HL-60 (cell line): ENCODE measurements at regions not wholly inside any gene's neighbourhood (a gene's known extent, or its start where the extent isn't known, plus 50 kb on each side); places are given as distances from the start of the nearest gene placed in this dataset.

Experiments
- POLR2AphosphoS5 ChIP-seq: IDR thresholded peaks from 2 replicates; pipeline ENCODE4 v1.6.1; 2012; ENCODE audit warnings: low read depth
- TF ChIP-seq, protein P1 (sequence below): IDR thresholded peaks from one replicate; pipeline ENCODE4 v1.5.1; 2011; ENCODE audit warnings: low read length, control low read depth, inconsistent platforms; ENCODE audit not compliant: insufficient read depth
- TF ChIP-seq, protein P2 (sequence below): IDR thresholded peaks from 2 replicates; pipeline ENCODE4 v1.6.1; 2012; ENCODE audit warnings: low read depth; ENCODE audit not compliant: insufficient replicate concordance

DNA sequence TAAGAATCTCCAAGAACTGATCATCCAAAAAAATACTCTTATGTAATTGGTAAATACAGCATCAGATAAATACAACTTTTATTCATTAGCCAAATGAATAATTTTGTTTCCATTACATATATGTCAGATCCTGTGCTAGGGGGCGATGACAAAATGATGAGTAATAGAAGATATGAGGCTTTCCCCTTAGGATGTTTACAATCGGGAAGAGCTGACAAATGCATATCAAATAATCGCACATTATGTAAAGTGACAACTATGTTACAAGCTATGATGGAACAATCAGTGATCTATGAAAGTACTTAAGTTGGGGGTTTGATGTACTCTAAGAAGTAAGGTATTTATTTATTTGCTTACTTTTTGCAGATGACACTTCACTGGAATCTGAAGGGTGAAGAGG lies 465.6 kb upstream of the VSTM2A start:
- TF ChIP-seq POLR2AphosphoS5: no peak
- TF ChIP-seq, protein P1, sequence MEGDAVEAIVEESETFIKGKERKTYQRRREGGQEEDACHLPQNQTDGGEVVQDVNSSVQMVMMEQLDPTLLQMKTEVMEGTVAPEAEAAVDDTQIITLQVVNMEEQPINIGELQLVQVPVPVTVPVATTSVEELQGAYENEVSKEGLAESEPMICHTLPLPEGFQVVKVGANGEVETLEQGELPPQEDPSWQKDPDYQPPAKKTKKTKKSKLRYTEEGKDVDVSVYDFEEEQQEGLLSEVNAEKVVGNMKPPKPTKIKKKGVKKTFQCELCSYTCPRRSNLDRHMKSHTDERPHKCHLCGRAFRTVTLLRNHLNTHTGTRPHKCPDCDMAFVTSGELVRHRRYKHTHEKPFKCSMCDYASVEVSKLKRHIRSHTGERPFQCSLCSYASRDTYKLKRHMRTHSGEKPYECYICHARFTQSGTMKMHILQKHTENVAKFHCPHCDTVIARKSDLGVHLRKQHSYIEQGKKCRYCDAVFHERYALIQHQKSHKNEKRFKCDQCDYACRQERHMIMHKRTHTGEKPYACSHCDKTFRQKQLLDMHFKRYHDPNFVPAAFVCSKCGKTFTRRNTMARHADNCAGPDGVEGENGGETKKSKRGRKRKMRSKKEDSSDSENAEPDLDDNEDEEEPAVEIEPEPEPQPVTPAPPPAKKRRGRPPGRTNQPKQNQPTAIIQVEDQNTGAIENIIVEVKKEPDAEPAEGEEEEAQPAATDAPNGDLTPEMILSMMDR: no peak
- TF ChIP-seq, protein P2, sequence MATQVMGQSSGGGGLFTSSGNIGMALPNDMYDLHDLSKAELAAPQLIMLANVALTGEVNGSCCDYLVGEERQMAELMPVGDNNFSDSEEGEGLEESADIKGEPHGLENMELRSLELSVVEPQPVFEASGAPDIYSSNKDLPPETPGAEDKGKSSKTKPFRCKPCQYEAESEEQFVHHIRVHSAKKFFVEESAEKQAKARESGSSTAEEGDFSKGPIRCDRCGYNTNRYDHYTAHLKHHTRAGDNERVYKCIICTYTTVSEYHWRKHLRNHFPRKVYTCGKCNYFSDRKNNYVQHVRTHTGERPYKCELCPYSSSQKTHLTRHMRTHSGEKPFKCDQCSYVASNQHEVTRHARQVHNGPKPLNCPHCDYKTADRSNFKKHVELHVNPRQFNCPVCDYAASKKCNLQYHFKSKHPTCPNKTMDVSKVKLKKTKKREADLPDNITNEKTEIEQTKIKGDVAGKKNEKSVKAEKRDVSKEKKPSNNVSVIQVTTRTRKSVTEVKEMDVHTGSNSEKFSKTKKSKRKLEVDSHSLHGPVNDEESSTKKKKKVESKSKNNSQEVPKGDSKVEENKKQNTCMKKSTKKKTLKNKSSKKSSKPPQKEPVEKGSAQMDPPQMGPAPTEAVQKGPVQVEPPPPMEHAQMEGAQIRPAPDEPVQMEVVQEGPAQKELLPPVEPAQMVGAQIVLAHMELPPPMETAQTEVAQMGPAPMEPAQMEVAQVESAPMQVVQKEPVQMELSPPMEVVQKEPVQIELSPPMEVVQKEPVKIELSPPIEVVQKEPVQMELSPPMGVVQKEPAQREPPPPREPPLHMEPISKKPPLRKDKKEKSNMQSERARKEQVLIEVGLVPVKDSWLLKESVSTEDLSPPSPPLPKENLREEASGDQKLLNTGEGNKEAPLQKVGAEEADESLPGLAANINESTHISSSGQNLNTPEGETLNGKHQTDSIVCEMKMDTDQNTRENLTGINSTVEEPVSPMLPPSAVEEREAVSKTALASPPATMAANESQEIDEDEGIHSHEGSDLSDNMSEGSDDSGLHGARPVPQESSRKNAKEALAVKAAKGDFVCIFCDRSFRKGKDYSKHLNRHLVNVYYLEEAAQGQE: no peak
